Liver (tissue), 8 donors: ENCODE measurements at regions not wholly inside any gene's neighbourhood (a gene's known extent, or its start where the extent isn't known, plus 50 kb on each side); places are given as distances from the start of the nearest gene placed in this dataset.

Source experiments
- DNase-seq: peaks from one replicate; pipeline ENCODE4 v3.0.0-alpha.2; 2017; ENCODE audit warnings: low spot score
- H3K27ac ChIP-seq, 2 donors: one replicate each; pipeline ENCODE4 v1.7.0; 2013; ENCODE audit warnings: inconsistent platforms in 2 of 2, low read length in 2 of 2, control low read depth in 1 of 2, low read depth in 1 of 2, mild to moderate bottlenecking in 1 of 2
- H3K27me3 ChIP-seq, 4 donors: one replicate each; pipeline versions ENCODE4 v1.6.1 to v1.7.0; 2013; ENCODE audit warnings: low read length in 3 of 4, inconsistent platforms in 1 of 4, mild to moderate bottlenecking in 1 of 4, moderate library complexity in 1 of 4; ENCODE audit not compliant: control insufficient read depth in 4 of 4, insufficient read depth in 4 of 4
- H3K36me3 ChIP-seq, 4 donors: one replicate each; pipeline versions ENCODE4 v1.6.1 to v1.7.0; 2013; ENCODE audit warnings: low read length in 3 of 4, mild to moderate bottlenecking in 3 of 4, low read depth in 1 of 4, moderate library complexity in 1 of 4; ENCODE audit not compliant: control insufficient read depth in 4 of 4, insufficient read depth in 3 of 4
- H3K4me1 ChIP-seq, 4 donors: one replicate each; pipeline versions ENCODE4 v1.6.1 to v1.7.0; 2013; ENCODE audit warnings: low read length in 3 of 4, mild to moderate bottlenecking in 3 of 4, moderate library complexity in 1 of 4; ENCODE audit not compliant: control insufficient read depth in 4 of 4, insufficient read depth in 4 of 4
- H3K4me3 ChIP-seq, 3 donors: one replicate each; pipeline versions ENCODE4 v1.6.1 to v1.7.0; 2013; ENCODE audit warnings: low read length in 3 of 3, control low read depth in 1 of 3, low read depth in 1 of 3, mild to moderate bottlenecking in 1 of 3
- H3K9ac ChIP-seq, 2 donors: one replicate each; pipeline ENCODE4 v1.7.0; 2013; ENCODE audit warnings: low read length in 2 of 2, mild to moderate bottlenecking in 2 of 2, moderate library complexity in 2 of 2, control low read depth in 1 of 2, low read depth in 1 of 2
- H3K9me3 ChIP-seq, 4 donors: one replicate each; pipeline versions ENCODE4 v1.6.1 to v1.7.0; 2013; ENCODE audit warnings: low read length in 3 of 4; ENCODE audit not compliant: control insufficient read depth in 4 of 4
- CTCF ChIP-seq: fragments of 150-350 bp; IDR thresholded peaks from 2 replicates; pipeline ENCODE4 v1.5.1; 2017; ENCODE audit warnings: improper control_type of control experiment, low read depth, low read length; ENCODE audit not compliant: missing input control
- EGR1 ChIP-seq, 2 donors: IDR thresholded peaks; 2 replicates each; pipeline ENCODE4 v1.6.1; 2016 to 2018; ENCODE audit warnings: antibody characterized with exemption in 2 of 2, low read depth in 2 of 2
- FOXA2 ChIP-seq: IDR thresholded peaks from 2 replicates; pipeline ENCODE4 v1.6.1; 2016; ENCODE audit warnings: antibody characterized with exemption
- HNF4A ChIP-seq, 2 donors: conservative IDR thresholded peaks; 2 replicates each; pipeline ENCODE4 v1.6.1; 2016; ENCODE audit warnings: antibody characterized with exemption in 2 of 2, mild to moderate bottlenecking in 2 of 2
- HNF4G ChIP-seq: IDR thresholded peaks from 2 replicates; pipeline ENCODE4 v1.6.1; 2016; ENCODE audit warnings: antibody characterized with exemption
- JUND ChIP-seq, 2 donors: IDR thresholded peaks; 2 replicates each; pipeline ENCODE4 v1.6.1; 2016; ENCODE audit warnings: antibody characterized with exemption in 2 of 2
- MAX ChIP-seq: IDR thresholded peaks from 2 replicates; pipeline ENCODE4 v1.6.1; 2016; ENCODE audit warnings: antibody characterized with exemption
- REST ChIP-seq: IDR thresholded peaks from 2 replicates; pipeline ENCODE4 v1.6.1; 2016; ENCODE audit warnings: antibody characterized with exemption, mild to moderate bottlenecking
- TAF1 ChIP-seq: conservative IDR thresholded peaks from 2 replicates; pipeline ENCODE4 v1.6.1; 2016; ENCODE audit warnings: antibody characterized with exemption, mild to moderate bottlenecking
- YY1 ChIP-seq: IDR thresholded peaks from 2 replicates; pipeline ENCODE4 v1.6.1; 2016; ENCODE audit warnings: antibody characterized with exemption, mild to moderate bottlenecking
- WGBS: extraction: QIAGEN DNeasy Blood & Tissue Kit; methylation state at CpG from one replicate; pipeline ENCODE4 v1.1.7; 2013; 5-methylcytosine and 5-hydroxymethylcytosine counted together
- TF ChIP-seq, protein P1 (sequence below): IDR thresholded peaks from 2 replicates; pipeline ENCODE4 v1.6.1; 2016; ENCODE audit warnings: antibody characterized with exemption
- donor health status: healthy.
- donor health status: healthy.
- donor health status: healthy.
- donor health status: healthy.
- donor health status: healthy.

- Histone ChIP-seq H3K9me3 (peaks cover 0 to 9% (median 3%) of the 10 kb centered on the region in 4 donors), H3K4me1 (no peaks in the 10 kb centered on the region), H3K27ac (no peak overlapping the region), H3K27me3 (peaks cover 0 to 3% (median 0%) of the 10 kb centered on the region in 4 donors), H3K36me3 (no peaks in the 10 kb centered on the region), H3K9ac (no peak overlapping the region), H3K4me3 (no peak overlapping the region)
- 89% methylated on average over 7 of the region's 7 CpGs for WGBS
- no peak for TF ChIP-seq JUND (IDR thresholded peaks at IDR 0.05)
- TF ChIP-seq, protein P1, sequence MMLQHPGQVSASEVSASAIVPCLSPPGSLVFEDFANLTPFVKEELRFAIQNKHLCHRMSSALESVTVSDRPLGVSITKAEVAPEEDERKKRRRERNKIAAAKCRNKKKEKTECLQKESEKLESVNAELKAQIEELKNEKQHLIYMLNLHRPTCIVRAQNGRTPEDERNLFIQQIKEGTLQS = no peak
- no peak for TF ChIP-seq REST
- no peak for TF ChIP-seq CTCF
- TF ChIP-seq YY1 = no peak
- TF ChIP-seq TAF1 = no peak
- no peak for TF ChIP-seq FOXA2
- TF ChIP-seq EGR1 (IDR thresholded peaks at IDR 0.05; ENCODE audit: low read depth in 2 of 2) = no peak
- no peak for DNase-seq
Observed at GRCh38 chr2:48017136-48017535, 110.8 kb upstream of the FBXO11 start.

- no peak overlapping the region for H3K4me3 ChIP-seq
- no peak for DNase-seq
- H3K9me3 ChIP-seq = peaks cover 0 to 9% (median 3%) of the 10 kb centered on the region in 4 donors
- peaks cover 0 to 3% (median 0%) of the 10 kb centered on the region in 4 donors for H3K27me3 ChIP-seq
- H3K27ac ChIP-seq = no peak overlapping the region
- no peaks in the 10 kb centered on the region for H3K4me1 ChIP-seq
- no peaks in the 10 kb centered on the region for H3K36me3 ChIP-seq
- TF ChIP-seq EGR1 (IDR thresholded peaks at IDR 0.05; ENCODE audit: low read depth in 2 of 2) (no peak), FOXA2 (no peak), JUND (IDR thresholded peaks at IDR 0.05) (no peak), CTCF (no peak), HNF4A (conservative IDR thresholded peaks at IDR 0.05) (no peak), HNF4G (no peak), REST (no peak), MAX (no peak)
- TF ChIP-seq, protein P1 = no peak
- no peak overlapping the region for H3K9ac ChIP-seq
Observed at GRCh38 chr2:48018480-48018879, 112.2 kb upstream of the FBXO11 start.
